ENCODE measurements at regions not wholly inside any gene's neighbourhood (a gene's known extent, or its start where the extent isn't known, plus 50 kb on each side); places are given as distances from the start of the nearest gene placed in this dataset.

- H3K9ac ChIP-seq (ENCODE audit: insufficient read depth, low read length), result no peak overlapping the region
- no peak overlapping the region for H3K27ac ChIP-seq (ENCODE audit: insufficient read depth, low read length)
- no peak overlapping the region for H3K4me3 ChIP-seq (replicated peaks in 1 of 4; ENCODE audit: control extremely low read depth in 1 of 4, insufficient read depth in 1 of 4, low read depth in 3 of 4, low read length in 4 of 4)
- H3K4me1 ChIP-seq (ENCODE audit: control insufficient read depth, extremely low read depth, insufficient read depth, low read length), result no peaks in the 10 kb centered on the region
- H3K9me3 ChIP-seq (ENCODE audit: control insufficient read depth, insufficient read depth, low read depth, low read length), result no peaks in the 10 kb centered on the region
- no peak overlapping the region for H2AFZ ChIP-seq (ENCODE audit: low read length)
- no peak for TF ChIP-seq CTCF (conservative IDR thresholded peaks at IDR 0.05 in 1 of 2, IDR thresholded peaks at IDR 0.05 in 1 of 2; ENCODE audit: low read depth in 1 of 2, low read length in 2 of 2)
- TF ChIP-seq EZH2 (IDR thresholded peaks at IDR 0.05; ENCODE audit: low read length, missing control alignments), result no peak
- no peaks in the 10 kb centered on the region for H4K20me1 ChIP-seq (ENCODE audit: control insufficient read depth, extremely low read depth, insufficient read depth, low read length)
- no peaks in the 10 kb centered on the region for H3K27me3 ChIP-seq (ENCODE audit: control insufficient read depth, insufficient read depth, low read length)
- no peaks in the 10 kb centered on the region for H3K36me3 ChIP-seq (ENCODE audit: control insufficient read depth, insufficient read depth, low read length)
- no peak for DNase-seq (ENCODE audit: low read depth in 2 of 2)
- H3K79me2 ChIP-seq (ENCODE audit: control insufficient read depth, insufficient read depth, low read length), result no peaks in the 10 kb centered on the region
- no peak overlapping the region for H3K4me2 ChIP-seq (ENCODE audit: extremely low read depth, insufficient read depth, low read length)
These were observed 171.1 kb upstream of the G2E3 start for GRCh38 chr14:30387871-30388270.

GRCh38 chr14:30389134-30389876 is 169.7 kb upstream of the G2E3 start:
- Histone ChIP-seq H3K27ac (ENCODE audit: insufficient read depth, low read length) (no peak overlapping the region), H3K27me3 (ENCODE audit: control insufficient read depth, insufficient read depth, low read length) (no peaks in the 10 kb centered on the region), H3K4me3 (replicated peaks in 1 of 4; ENCODE audit: control extremely low read depth in 1 of 4, insufficient read depth in 1 of 4, low read depth in 3 of 4, low read length in 4 of 4) (no peak overlapping the region), H2AFZ (ENCODE audit: low read length) (no peak overlapping the region), H3K9me3 (ENCODE audit: control insufficient read depth, insufficient read depth, low read depth, low read length) (no peaks in the 10 kb centered on the region), H4K20me1 (ENCODE audit: control insufficient read depth, extremely low read depth, insufficient read depth, low read length) (no peaks in the 10 kb centered on the region), H3K79me2 (ENCODE audit: control insufficient read depth, insufficient read depth, low read length) (no peaks in the 10 kb centered on the region), H3K4me2 (ENCODE audit: extremely low read depth, insufficient read depth, low read length) (no peak overlapping the region), H3K4me1 (ENCODE audit: control insufficient read depth, extremely low read depth, insufficient read depth, low read length) (no peaks in the 10 kb centered on the region), H3K9ac (ENCODE audit: insufficient read depth, low read length) (no peak overlapping the region), H3K36me3 (ENCODE audit: control insufficient read depth, insufficient read depth, low read length) (no peaks in the 10 kb centered on the region)
- peak in 1 of 2 donors; percentile 16 for DNase-seq (ENCODE audit: low read depth in 2 of 2)
- no peak for TF ChIP-seq CTCF (conservative IDR thresholded peaks at IDR 0.05 in 1 of 2, IDR thresholded peaks at IDR 0.05 in 1 of 2; ENCODE audit: low read depth in 1 of 2, low read length in 2 of 2)
- no peak for TF ChIP-seq EZH2 (IDR thresholded peaks at IDR 0.05; ENCODE audit: low read length, missing control alignments)

- Histone ChIP-seq H3K4me3 (replicated peaks in 1 of 4; ENCODE audit: control extremely low read depth in 1 of 4, insufficient read depth in 1 of 4, low read depth in 3 of 4, low read length in 4 of 4) (no peak overlapping the region), H3K4me2 (ENCODE audit: extremely low read depth, insufficient read depth, low read length) (no peak overlapping the region), H3K27ac (ENCODE audit: insufficient read depth, low read length) (no peak overlapping the region), H3K9me3 (ENCODE audit: control insufficient read depth, insufficient read depth, low read depth, low read length) (no peaks in the 10 kb centered on the region), H3K27me3 (ENCODE audit: control insufficient read depth, insufficient read depth, low read length) (no peaks in the 10 kb centered on the region), H2AFZ (ENCODE audit: low read length) (no peak overlapping the region), H4K20me1 (ENCODE audit: control insufficient read depth, extremely low read depth, insufficient read depth, low read length) (no peaks in the 10 kb centered on the region), H3K36me3 (ENCODE audit: control insufficient read depth, insufficient read depth, low read length) (no peaks in the 10 kb centered on the region), H3K79me2 (ENCODE audit: control insufficient read depth, insufficient read depth, low read length) (no peaks in the 10 kb centered on the region), H3K9ac (ENCODE audit: insufficient read depth, low read length) (no peak overlapping the region), H3K4me1 (ENCODE audit: control insufficient read depth, extremely low read depth, insufficient read depth, low read length) (no peaks in the 10 kb centered on the region)
- TF ChIP-seq EZH2 (IDR thresholded peaks at IDR 0.05; ENCODE audit: low read length, missing control alignments) (no peak), CTCF (conservative IDR thresholded peaks at IDR 0.05 in 1 of 2, IDR thresholded peaks at IDR 0.05 in 1 of 2; ENCODE audit: low read depth in 1 of 2, low read length in 2 of 2) (no peak)
- DNase-seq (ENCODE audit: low read depth in 2 of 2), result no peak
These were observed 169.0 kb upstream of the G2E3 start for GRCh38 chr14:30389877-30390385.
